PC-9 (cell line): ENCODE measurements at regions not wholly inside any gene's neighbourhood (a gene's known extent, or its start where the extent isn't known, plus 50 kb on each side); places are given as distances from the start of the nearest gene placed in this dataset.

Experiments used
- BruUV-seq: library from RNA; stranded (reverse); fragments of 400-500 nt; replicated peaks from 2 replicates; lab custom pipeline; 2021; lab: Mats Ljungman, UMichigan
- CTCF ChIA-PET: fragments of 300-600 bp; sonication (Branson Sonifier 250); formaldehyde crosslinking; loops from one replicate; lab custom pipeline; 2022; ENCODE audit warnings: antibody characterized with exemption; lab: Charles Lee
- POLR2A ChIA-PET: fragments of 300-600 bp; sonication (Branson Sonifier 250); formaldehyde crosslinking; loops from one replicate; lab custom pipeline; 2022; ENCODE audit warnings: antibody characterized with exemption; ENCODE audit not compliant: unreplicated experiment; lab: Charles Lee
- DNase-seq, 2 experiments: peaks; one replicate each; pipeline versions ENCODE4 v3.0.0 to v3.0.0-alpha.2; 2015 to 2022; ENCODE audit warnings: mixed read lengths in 1 of 2
- H2AFZ ChIP-seq: fragments of 200-600 bp; sonication (generic); 2 replicates; pipeline ENCODE4 v1.8.1; 2017; ENCODE audit warnings: antibody characterized with exemption
- H3F3A ChIP-seq: fragments of 200-600 bp; sonication (generic); 2 replicates; pipeline ENCODE4 v1.8.1; 2017; ENCODE audit warnings: antibody characterized with exemption, mild to moderate bottlenecking, low read depth; ENCODE audit not compliant: insufficient read depth
- H3K27ac ChIP-seq: fragments of 200-600 bp; sonication (generic); 2 replicates; pipeline ENCODE4 v1.6.1; 2016; ENCODE audit warnings: mixed run types
- H3K27me3 ChIP-seq: fragments of 200-600 bp; sonication (generic); 2 replicates; pipeline ENCODE4 v1.6.1; 2016; ENCODE audit warnings: low read depth, mixed run types; ENCODE audit not compliant: insufficient read depth
- H3K36me3 ChIP-seq: fragments of 200-600 bp; sonication (generic); 2 replicates; pipeline ENCODE4 v1.6.1; 2016; ENCODE audit warnings: low read depth, mixed run types
- H3K4me1 ChIP-seq: fragments of 200-600 bp; sonication (generic); replicated peaks from 2 replicates; pipeline ENCODE4 v1.6.1; 2016; ENCODE audit warnings: mixed run types; ENCODE audit not compliant: insufficient read depth
- H3K4me2 ChIP-seq: fragments of 200-600 bp; sonication (generic); 2 replicates; pipeline ENCODE4 v1.6.1; 2017; ENCODE audit warnings: mixed run types
- H3K4me3 ChIP-seq: fragments of 200-600 bp; sonication (generic); 2 replicates; pipeline ENCODE4 v1.6.1; 2016; ENCODE audit warnings: mixed run types
- H3K79me2 ChIP-seq: fragments of 200-600 bp; sonication (generic); 2 replicates; pipeline ENCODE4 v1.6.1; 2017; ENCODE audit warnings: low read depth, mixed run types
- H3K9me2 ChIP-seq: fragments of 200-600 bp; sonication (generic); 2 replicates; pipeline ENCODE4 v1.8.1; 2017; ENCODE audit warnings: mild to moderate bottlenecking; ENCODE audit not compliant: insufficient read depth
- H3K9me3 ChIP-seq: fragments of 200-600 bp; sonication (generic); 2 replicates; pipeline ENCODE4 v1.8.1; 2016; ENCODE audit warnings: low read depth; ENCODE audit not compliant: insufficient read depth
- H4K20me1 ChIP-seq: fragments of 200-600 bp; sonication (generic); 2 replicates; pipeline ENCODE4 v1.8.1; 2017; ENCODE audit not compliant: insufficient read depth
- CTCF ChIP-seq: fragments of 200-600 bp; sonication (generic); conservative IDR thresholded peaks from 2 replicates; pipeline ENCODE4 v1.6.1; 2017; ENCODE audit warnings: mixed run types, antibody characterized with exemption, mild to moderate bottlenecking, moderate library complexity
- EZH2 ChIP-seq: fragments of 200-600 bp; sonication (generic); IDR thresholded peaks from 2 replicates; pipeline ENCODE4 v1.8.0; 2017; ENCODE audit warnings: antibody characterized with exemption, low read depth
- intact Hi-C: fragments of 100-400 bp; cut with micrococcal nuclease; formaldehyde crosslinking; loops from one replicate; pipeline ENCODE4 v1.10.0; 2022; ENCODE audit not compliant: unreplicated experiment

- H3K4me3 ChIP-seq: no peak overlapping the region
- H3K9me2 ChIP-seq: no peaks in the 10 kb centered on the region
- H3K4me1 ChIP-seq: no peaks in the 10 kb centered on the region
- no peak for TF ChIP-seq CTCF
- TF ChIP-seq EZH2: no peak
- H3K79me2 ChIP-seq: no peaks in the 10 kb centered on the region
- intact Hi-C loops: no loop called here
- H3K4me2 ChIP-seq: no peak overlapping the region
- peaks cover 72% of the 10 kb centered on the region for H3K27me3 ChIP-seq
- no peaks in the 10 kb centered on the region for H3F3A ChIP-seq
- DNase-seq: no peak
- H4K20me1 ChIP-seq: no peaks in the 10 kb centered on the region; the same call in 1 of the 2 replicates
- H3K9me3 ChIP-seq: no peaks in the 10 kb centered on the region
- H3K36me3 ChIP-seq: no peaks in the 10 kb centered on the region
- ChIA-PET CTCF (no interaction called here), POLR2A (no interaction called here)
- H2AFZ ChIP-seq: no peak overlapping the region
- H3K27ac ChIP-seq: no peak overlapping the region
- no TSS peak for BruUV-seq
These were observed 63.0 kb downstream of the PRR18 start for GRCh38 chr6:166245148-166245547.

GRCh38 chr6:166244353-166245045 lies 63.7 kb downstream of the PRR18 start:
- BruUV-seq: no TSS peak
- H2AFZ ChIP-seq: no peak overlapping the region
- no peak for TF ChIP-seq CTCF
- no peak for TF ChIP-seq EZH2
- H3K79me2 ChIP-seq: no peaks in the 10 kb centered on the region
- no peak overlapping the region for H3K4me2 ChIP-seq
- no peak overlapping the region for H3K4me3 ChIP-seq
- H3K27me3 ChIP-seq: peaks cover 78% of the 10 kb centered on the region
- POLR2A ChIA-PET: no interaction called here
- H4K20me1 ChIP-seq: no peaks in the 10 kb centered on the region; the same call in 1 of the 2 replicates
- H3F3A ChIP-seq: no peaks in the 10 kb centered on the region
- H3K27ac ChIP-seq: no peak overlapping the region
- CTCF ChIA-PET: no interaction called here
- no peaks in the 10 kb centered on the region for H3K9me3 ChIP-seq
- no peaks in the 10 kb centered on the region for H3K9me2 ChIP-seq
- no peaks in the 10 kb centered on the region for H3K36me3 ChIP-seq
- DNase-seq: no peak
- H3K4me1 ChIP-seq: no peaks in the 10 kb centered on the region
- intact Hi-C loops: no loop called here

GRCh38 chr6:166242888-166243287 lies 65.3 kb downstream of the PRR18 start:
- no peak overlapping the region for H3K4me3 ChIP-seq
- no peaks in the 10 kb centered on the region for H3K9me3 ChIP-seq
- H3K79me2 ChIP-seq: no peaks in the 10 kb centered on the region
- BruUV-seq: no TSS peak
- H2AFZ ChIP-seq: no peak overlapping the region
- no peaks in the 10 kb centered on the region for H3K9me2 ChIP-seq
- H3K27me3 ChIP-seq: peaks cover 94% of the 10 kb centered on the region
- H3K27ac ChIP-seq: no peak overlapping the region
- no peak for DNase-seq
- CTCF ChIA-PET: no interaction called here
- H3K4me2 ChIP-seq: no peak overlapping the region
- intact Hi-C loops: no loop called here
- H3F3A ChIP-seq: no peaks in the 10 kb centered on the region
- POLR2A ChIA-PET: no interaction called here
- no peaks in the 10 kb centered on the region; the same call in 1 of the 2 replicates for H4K20me1 ChIP-seq
- H3K4me1 ChIP-seq: no peaks in the 10 kb centered on the region
- H3K36me3 ChIP-seq: no peaks in the 10 kb centered on the region
- TF ChIP-seq CTCF: no peak
